ENCODE measurements at regions not wholly inside any gene's neighbourhood (a gene's known extent, or its start where the extent isn't known, plus 50 kb on each side); places are given as distances from the start of the nearest gene placed in this dataset.

- no peak for DNase-seq
- intact Hi-C loops (cut with DNase I), result no loop called here
- no peak for TF ChIP-seq CTCF (IDR thresholded peaks at IDR 0.05)
- TF ChIP-seq POLR2A (IDR thresholded peaks at IDR 0.05), result no peak
- WGBS, 4 donors, result 86 to 96% (median 95%) methylated on average over 6 of the region's 6 CpGs
- H3K36me3 ChIP-seq (replicated peaks in 1 of 2), result no peaks in the 10 kb centered on the region
- H3K27me3 ChIP-seq, result no peaks in the 10 kb centered on the region
- H3K9me3 ChIP-seq (replicated peaks in 1 of 3), result no peaks in the 10 kb centered on the region
- H3K4me3 ChIP-seq, result no peak overlapping the region
- H3K27ac ChIP-seq, result no peak overlapping the region
- H3K4me1 ChIP-seq (replicated peaks in 1 of 2), result peaks cover 0 to 8% of the 10 kb centered on the region in 2 donors
Measured at GRCh38 chr15:70290708-70291107, 193.0 kb upstream of the TLE3 start.

- TF ChIP-seq POLR2A (IDR thresholded peaks at IDR 0.05), result no peak
- TF ChIP-seq CTCF (IDR thresholded peaks at IDR 0.05), result no peak
- no peaks in the 10 kb centered on the region for H3K9me3 ChIP-seq (replicated peaks in 1 of 3)
- H3K4me1 ChIP-seq (replicated peaks in 1 of 2), result peaks cover 0 to 8% of the 10 kb centered on the region in 2 donors
- intact Hi-C loops (cut with DNase I), result no loop called here
- peak overlapping the region in 1 of 5 donors; percentile 50 for H3K27ac ChIP-seq
- H3K4me3 ChIP-seq, result no peak overlapping the region
- WGBS, 4 donors, result 56 to 66% (median 59%) methylated on average over 8 of the region's 8 CpGs
- H3K27me3 ChIP-seq, result no peaks in the 10 kb centered on the region
- no peaks in the 10 kb centered on the region for H3K36me3 ChIP-seq (replicated peaks in 1 of 2)
- DNase-seq, result peak in 1 of 7 donors; percentile 46
Measured at GRCh38 chr15:70289191-70289955, 191.7 kb upstream of the TLE3 start.

GRCh38 chr15:70286113-70286806 is 188.5 kb upstream of the TLE3 start:
- Histone ChIP-seq H3K27me3 (no peaks in the 10 kb centered on the region), H3K4me3 (no peak overlapping the region), H3K27ac (no peak overlapping the region), H3K36me3 (replicated peaks in 1 of 2) (no peaks in the 10 kb centered on the region), H3K4me1 (replicated peaks in 1 of 2) (peaks cover 0 to 8% of the 10 kb centered on the region in 2 donors), H3K9me3 (replicated peaks in 1 of 3) (no peaks in the 10 kb centered on the region)
- peak in 1 of 7 donors; percentile 25 for DNase-seq
- TF ChIP-seq CTCF (IDR thresholded peaks at IDR 0.05) (no peak), POLR2A (IDR thresholded peaks at IDR 0.05) (no peak)
- intact Hi-C loops (cut with DNase I), result no loop called here
- WGBS, 4 donors, result 81 to 88% (median 85%) methylated on average over 5 of the region's 5 CpGs

GRCh38 chr15:70284438-70285214 is 186.9 kb upstream of the TLE3 start:
- Histone ChIP-seq H3K27ac (no peak overlapping the region), H3K36me3 (replicated peaks in 1 of 2) (no peaks in the 10 kb centered on the region), H3K27me3 (no peaks in the 10 kb centered on the region), H3K4me3 (no peak overlapping the region), H3K9me3 (replicated peaks in 1 of 3) (no peaks in the 10 kb centered on the region), H3K4me1 (replicated peaks in 1 of 2) (peaks cover 0 to 3% of the 10 kb centered on the region in 2 donors)
- intact Hi-C loops (cut with DNase I), result no loop called here
- WGBS, 4 donors, result 41 to 62% (median 56%) methylated on average over 8 to 9 of the region's 9 CpGs
- TF ChIP-seq CTCF (IDR thresholded peaks at IDR 0.05), result no peak
- TF ChIP-seq POLR2A (IDR thresholded peaks at IDR 0.05), result no peak
- peak; percentile 68 to 82 (median 75) for DNase-seq
